Gastroesophageal sphincter (tissue), 3 donors: ENCODE measurements at regions not wholly inside any gene's neighbourhood (a gene's known extent, or its start where the extent isn't known, plus 50 kb on each side); places are given as distances from the start of the nearest gene placed in this dataset.

Source experiments
- CTCF ChIP-seq, 4 experiments: fragments of 200-600 bp in 2 of 4; fragments of 450-650 bp in 2 of 4; sonication (generic) in 1 of 4; IDR thresholded peaks; one replicate each; pipeline ENCODE4 v1.5.1; 2017 to 2019; ENCODE audit warnings: antibody characterized with exemption in 4 of 4, mild to moderate bottlenecking in 2 of 4, moderate library complexity in 2 of 4
- EP300 ChIP-seq: sonication (generic); formaldehyde crosslinking; IDR thresholded peaks from one replicate; pipeline ENCODE4 v1.6.1; 2017; ENCODE audit warnings: antibody characterized with exemption, mild to moderate bottlenecking
- POLR2A ChIP-seq, 2 donors: fragments of 450-650 bp; IDR thresholded peaks; one replicate each; pipeline ENCODE4 v1.6.1; 2017; ENCODE audit warnings: antibody characterized with exemption in 2 of 2, mild to moderate bottlenecking in 2 of 2, moderate library complexity in 1 of 2
- POLR2AphosphoS5 ChIP-seq: sonication (generic); formaldehyde crosslinking; IDR thresholded peaks from one replicate; pipeline ENCODE4 v1.6.1; 2017; ENCODE audit warnings: antibody characterized with exemption

GRCh38 chr7:131197920-131198615 lies 129.6 kb upstream of the MKLN1 start:
- no peak for TF ChIP-seq CTCF (IDR thresholded peaks at IDR 0.05)
- no peak for TF ChIP-seq POLR2AphosphoS5
- TF ChIP-seq EP300, result no peak
- no peak for TF ChIP-seq POLR2A (IDR thresholded peaks at IDR 0.05)
